A172 (cell line): ENCODE measurements at regions not wholly inside any gene's neighbourhood (a gene's known extent, or its start where the extent isn't known, plus 50 kb on each side); places are given as distances from the start of the nearest gene placed in this dataset.
A peak's percentile ranks its signal among the peaks of the same experiment; 100 is the strongest.
"Not testable (repeated sequence)": the region's sequence is repeated elsewhere in the genome, so short reads cannot be mapped to it uniquely, and the experiment has no call there.

ENCODE experiments used
- DNase-seq: peaks from one replicate; pipeline ENCODE4 v3.0.0-alpha.2; 2015; ENCODE audit warnings: low spot score

DNA sequence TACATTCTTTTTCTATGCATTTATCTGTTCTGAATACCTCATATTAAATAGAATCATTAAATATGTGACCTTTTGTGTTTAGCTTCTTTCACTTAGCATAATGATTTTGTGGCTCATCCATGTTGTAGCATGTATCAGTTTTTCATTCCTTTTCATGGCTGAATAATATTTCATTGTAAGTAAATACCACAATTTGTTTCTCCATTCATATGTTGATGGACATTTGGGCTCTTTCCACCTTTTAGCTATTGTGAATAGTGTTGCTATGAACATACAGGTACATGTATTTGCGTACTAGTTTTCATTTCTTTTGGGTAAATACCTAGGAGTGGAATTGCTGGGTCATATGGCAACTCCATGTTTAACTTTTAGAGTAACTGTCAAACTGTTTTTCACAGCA lies 85.1 kb downstream of the GNL3L start:
- no peak for DNase-seq

DNA sequence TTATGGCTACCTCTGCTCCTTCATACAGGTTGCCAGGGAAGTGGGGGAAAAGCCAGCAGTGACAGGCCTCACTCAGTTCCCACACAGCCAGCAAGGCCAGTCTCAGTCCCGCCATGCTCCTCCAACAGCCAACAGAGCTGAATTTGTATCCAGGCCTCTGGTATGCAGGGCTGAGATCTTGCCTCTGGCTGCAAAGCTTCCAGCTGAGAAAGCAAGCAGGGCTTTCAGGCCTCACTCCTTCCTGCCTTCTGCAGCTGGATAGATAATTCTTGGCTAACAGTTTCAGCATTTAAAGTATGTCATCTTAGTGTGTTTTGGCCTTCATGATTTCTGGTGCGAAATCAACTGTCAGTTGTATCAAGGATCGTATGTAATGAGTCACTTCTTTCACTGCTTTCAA lies 103.6 kb downstream of the GNL3L start:
- no peak for DNase-seq

DNA sequence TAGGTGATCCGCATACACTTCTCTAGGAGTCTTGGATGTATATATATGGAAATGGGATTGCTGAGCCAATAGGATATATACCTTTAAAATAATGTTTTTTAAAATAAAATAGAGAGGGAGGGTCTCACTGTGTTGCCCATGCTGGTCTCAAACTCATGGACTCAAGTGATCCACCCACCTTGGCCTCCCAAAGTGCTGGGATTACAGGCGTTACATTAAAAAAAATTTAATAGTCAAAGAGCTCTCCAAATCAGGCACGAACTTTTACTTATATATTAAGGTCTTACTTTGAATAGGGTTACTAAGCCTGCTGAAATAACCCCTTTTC lies 109.0 kb downstream of the GNL3L start:
- no peak for DNase-seq

DNA sequence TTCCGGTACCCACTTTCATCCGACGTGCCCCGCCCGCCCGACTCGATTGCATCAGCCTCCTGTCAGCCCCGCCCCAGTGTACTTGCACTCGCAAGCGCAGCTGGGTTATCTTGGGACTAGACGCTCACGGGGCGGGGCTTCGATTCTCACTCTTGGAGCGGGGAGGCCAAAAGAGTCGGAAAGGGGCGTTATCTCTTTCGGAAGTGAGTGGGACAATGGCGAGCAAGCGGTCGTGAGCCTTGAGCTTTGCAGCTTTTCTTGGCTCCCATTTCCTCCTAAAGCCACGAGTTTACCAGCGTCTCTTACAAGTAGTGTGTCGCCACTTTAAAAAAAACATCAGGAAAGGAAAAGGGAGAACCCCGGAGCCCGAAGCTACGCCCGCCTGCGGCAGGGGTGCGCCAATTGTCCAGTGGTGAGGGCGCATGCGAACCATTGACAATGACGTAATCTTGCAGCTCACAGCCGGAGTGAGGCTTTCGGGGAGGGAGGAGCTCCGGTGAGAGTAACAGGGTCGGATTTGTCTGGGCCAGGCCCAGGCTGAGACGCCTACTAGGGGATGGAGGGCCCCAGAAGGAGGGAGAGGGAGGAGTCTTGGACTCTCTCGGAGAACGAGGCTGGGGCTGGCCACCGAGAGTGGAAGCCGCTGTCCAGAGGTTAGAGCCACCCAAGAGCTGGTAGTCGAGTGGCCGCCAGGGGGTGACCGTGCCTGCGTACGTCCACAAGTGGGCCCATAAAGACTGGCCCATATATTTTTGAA lies 109.5 kb downstream of the GNL3L start:
- peak; percentile 95 for DNase-seq

DNA sequence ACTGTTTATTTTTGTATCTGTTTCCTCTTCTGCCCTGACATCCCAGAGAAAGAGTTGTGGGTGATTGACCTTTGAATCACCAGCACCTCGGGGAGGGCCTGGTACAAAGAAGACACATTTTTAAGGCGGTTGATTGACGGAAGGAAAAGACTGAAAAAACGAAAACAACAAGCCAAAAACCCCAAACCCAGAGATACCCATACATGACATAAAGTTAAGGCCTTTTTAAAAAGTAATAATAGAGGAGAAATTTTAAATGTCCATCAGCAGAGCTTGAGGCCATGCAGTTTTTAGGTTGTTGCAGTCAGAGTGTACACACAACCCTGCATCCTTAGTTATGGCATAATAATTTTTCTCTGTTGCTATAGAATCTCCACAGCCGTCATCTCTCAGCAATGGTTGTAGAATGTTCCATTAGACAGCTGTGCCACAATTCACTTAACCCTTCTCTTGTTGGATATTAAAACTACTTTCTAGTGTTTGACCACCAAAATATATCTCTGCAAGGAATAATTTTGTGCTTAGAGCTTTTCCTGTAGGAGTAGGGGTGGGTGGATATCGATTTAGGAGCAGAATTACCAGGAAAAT lies 110.2 kb downstream of the GNL3L start:
- no peak for DNase-seq

DNA sequence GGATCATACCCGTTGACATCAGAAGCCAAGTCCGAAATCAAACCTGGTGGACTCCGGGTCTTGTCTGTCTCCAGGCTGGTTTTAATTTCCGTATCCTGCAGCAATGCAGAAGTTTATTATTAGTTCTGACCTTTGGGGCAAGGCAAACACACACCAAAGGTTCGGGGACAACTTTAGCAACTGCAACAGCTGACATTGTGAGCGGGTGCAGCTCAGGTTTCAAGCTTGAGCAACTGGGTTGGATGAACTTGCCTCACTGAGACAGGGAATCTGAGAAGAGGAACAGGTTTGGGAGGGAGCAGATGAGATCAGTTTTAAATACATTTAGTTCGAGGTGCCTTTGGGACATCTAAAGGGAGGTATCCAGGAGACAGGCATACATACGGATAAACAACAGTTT lies 110.7 kb downstream of the GNL3L start:
- no peak for DNase-seq

DNA sequence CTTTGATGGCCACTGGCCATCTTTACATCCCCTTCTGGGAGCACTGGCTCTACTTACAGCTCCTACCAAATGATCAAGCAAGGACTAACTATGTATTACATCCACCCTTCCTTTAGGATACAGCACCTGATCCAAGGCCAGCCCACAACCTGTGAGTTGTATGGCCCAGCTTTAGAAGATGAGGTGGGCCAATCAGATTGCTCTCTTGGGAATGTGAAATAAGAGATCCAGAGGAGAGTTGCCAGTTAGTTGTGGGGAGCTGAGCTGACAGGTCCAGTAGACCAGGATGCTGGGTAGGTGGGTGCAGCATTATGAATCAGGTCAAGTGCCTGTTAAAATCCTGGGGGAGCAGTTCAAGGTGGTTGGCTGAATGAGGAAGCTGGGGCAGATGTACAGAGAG lies 111.5 kb downstream of the GNL3L start:
- DNase-seq, result no peak

DNA sequence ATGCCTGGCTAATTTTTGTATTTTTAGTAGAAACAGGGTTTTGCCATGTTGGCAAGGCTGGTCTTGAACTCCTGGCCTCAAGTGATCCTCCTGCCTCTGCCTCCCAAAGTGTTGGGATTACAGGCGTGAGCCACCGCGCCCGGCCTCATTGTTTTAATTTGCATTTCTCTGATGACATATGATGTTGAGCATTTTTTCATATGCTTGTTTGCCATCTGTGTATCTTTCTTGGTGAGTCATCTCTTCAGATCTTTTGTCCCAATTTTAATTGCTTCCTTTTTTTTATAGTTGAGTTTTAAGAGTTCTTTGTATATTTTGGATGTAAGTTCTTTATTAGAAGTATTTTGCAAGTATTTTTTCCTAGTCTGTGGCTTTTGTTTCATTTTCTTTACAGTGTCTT lies 117.6 kb downstream of the GNL3L start:
- not testable (repeated sequence) for DNase-seq

DNA sequence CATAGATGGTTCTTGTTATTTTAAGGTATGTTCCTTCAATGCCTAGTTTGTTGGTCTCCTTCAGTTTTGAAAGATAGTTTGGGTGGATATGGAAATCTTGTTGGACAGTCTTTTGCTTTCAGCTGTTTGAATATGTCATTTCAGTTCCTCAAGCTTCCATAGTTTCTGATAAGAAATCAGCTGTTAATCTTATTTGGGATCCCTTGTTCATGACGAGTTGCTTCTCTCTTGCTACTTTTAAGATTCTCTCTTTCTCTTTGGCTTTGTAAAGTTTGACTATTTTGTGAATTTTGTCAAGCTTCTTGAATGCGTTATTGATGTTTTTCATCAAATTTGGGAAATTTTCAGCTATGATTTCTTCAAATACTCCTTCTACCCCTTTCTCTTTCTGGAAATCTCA lies 129.5 kb downstream of the GNL3L start:
- no peak for DNase-seq

DNA sequence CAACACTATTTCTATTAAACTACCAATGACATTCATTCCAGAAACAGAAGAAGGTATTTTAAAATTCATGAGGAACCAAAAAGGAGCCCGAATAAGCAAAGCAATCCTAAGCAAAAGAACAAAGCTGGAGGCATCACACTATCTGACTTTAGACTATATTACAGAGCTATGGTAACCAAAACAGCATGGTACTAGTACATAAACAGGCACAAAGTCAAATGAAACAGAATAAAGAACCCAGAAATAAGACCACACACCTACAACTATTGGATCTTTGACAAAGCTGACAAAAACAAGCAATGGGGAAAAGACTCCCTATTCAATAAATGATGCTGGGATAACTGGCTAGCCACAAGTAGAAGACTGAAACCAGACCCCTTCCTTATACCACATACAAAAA lies 122.3 kb downstream of the ITIH6 start:
- no peak for DNase-seq

DNA sequence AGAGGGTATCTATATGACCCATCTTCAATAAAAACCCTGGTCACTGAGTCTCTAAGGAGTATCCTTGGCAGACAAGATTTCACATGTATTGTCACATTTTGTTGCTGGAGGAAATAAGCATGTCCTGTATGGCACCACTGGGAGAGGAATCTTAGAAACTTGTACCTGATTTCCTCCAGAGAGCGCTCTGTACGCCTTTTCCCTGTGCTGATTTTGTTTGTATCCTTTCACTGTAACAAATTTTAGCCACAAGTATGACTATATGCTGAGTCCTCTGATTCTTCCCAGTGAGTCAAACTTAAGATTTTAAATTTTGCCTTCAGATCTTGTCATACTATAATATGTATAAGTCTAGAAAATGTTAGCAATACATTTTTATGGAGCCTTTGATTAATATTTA lies 102.8 kb downstream of the ITIH6 start:
- no peak for DNase-seq

DNA sequence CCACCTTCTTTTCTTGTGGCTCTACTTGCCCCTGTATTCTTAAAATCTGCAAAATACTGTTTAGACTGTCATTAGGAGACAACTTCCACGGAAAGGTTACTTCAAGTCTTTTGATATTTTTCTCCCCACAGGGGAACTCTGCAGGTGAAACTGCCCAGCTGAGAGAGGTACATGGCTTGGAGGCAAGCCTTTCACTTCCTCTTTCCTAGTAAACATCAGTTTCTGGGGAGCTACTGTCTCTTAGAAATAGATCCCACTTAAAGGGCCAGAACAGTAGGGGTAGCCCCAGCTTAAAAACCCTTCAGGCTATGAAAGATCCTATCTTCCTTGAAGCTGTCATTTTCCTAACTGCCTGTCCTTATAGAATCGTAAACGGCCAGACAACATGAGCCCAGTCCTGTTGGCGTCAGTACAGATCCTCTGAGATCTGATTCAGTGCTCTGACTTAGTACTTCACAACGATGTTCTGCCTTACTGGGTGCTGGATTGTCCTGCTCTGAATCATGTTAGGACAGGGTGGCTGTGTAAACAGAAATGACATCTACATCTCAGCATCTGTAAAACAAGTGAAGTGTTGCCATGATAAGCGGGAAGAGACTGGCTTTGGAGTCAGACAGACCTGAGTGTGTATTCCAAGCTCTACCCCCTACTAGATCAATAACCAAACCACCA lies 102.1 kb downstream of the ITIH6 start:
- no peak for DNase-seq
